Hepatocyte (in vitro differentiated cells): ENCODE measurements at regions not wholly inside any gene's neighbourhood (a gene's known extent, or its start where the extent isn't known, plus 50 kb on each side); places are given as distances from the start of the nearest gene placed in this dataset. TPM values are rescaled to one million over a fixed set of nuclear protein-coding genes. Genes with fewer than 3 reads are reported as not detected.

Source experiments
- DNase-seq: peaks from one replicate; pipeline ENCODE4 v3.0.0-alpha.2; 2016; ENCODE audit warnings: low spot score
- H2AFZ ChIP-seq: fragments of 200-600 bp; sonication (generic); 2 replicates; pipeline ENCODE4 v1.6.0; 2016; ENCODE audit warnings: antibody characterized with exemption, mild to moderate bottlenecking
- H3K27ac ChIP-seq: fragments of 200-600 bp; sonication (generic); 2 replicates; pipeline ENCODE4 v1.5.1; 2016; ENCODE audit warnings: mild to moderate bottlenecking
- H3K27me3 ChIP-seq: fragments of 200-600 bp; sonication (generic); 2 replicates; pipeline ENCODE4 v1.6.1; 2016
- H3K36me3 ChIP-seq: fragments of 200-600 bp; sonication (generic); replicated peaks from 2 replicates; pipeline ENCODE4 v1.5.1; 2016; ENCODE audit warnings: low read depth; ENCODE audit not compliant: insufficient read depth
- H3K4me1 ChIP-seq: fragments of 200-600 bp; sonication (generic); 2 replicates; pipeline ENCODE4 v1.5.1; 2016; ENCODE audit warnings: mild to moderate bottlenecking, moderate library complexity; ENCODE audit not compliant: insufficient read depth
- H3K4me2 ChIP-seq: fragments of 200-600 bp; sonication (generic); 2 replicates; pipeline ENCODE4 v1.6.0; 2016
- H3K4me3 ChIP-seq: fragments of 200-600 bp; sonication (generic); 2 replicates; pipeline ENCODE4 v1.5.1; 2016; ENCODE audit warnings: mild to moderate bottlenecking
- H3K79me2 ChIP-seq: fragments of 200-600 bp; sonication (generic); 2 replicates; pipeline ENCODE4 v1.6.0; 2017; ENCODE audit warnings: mild to moderate bottlenecking
- H3K9me2 ChIP-seq: fragments of 200-600 bp; sonication (generic); replicated peaks from 2 replicates; pipeline ENCODE4 v1.6.0; 2017; ENCODE audit warnings: mild to moderate bottlenecking; ENCODE audit not compliant: insufficient read depth
- H3K9me3 ChIP-seq: fragments of 200-600 bp; sonication (generic); 2 replicates; pipeline ENCODE4 v1.5.1; 2016; ENCODE audit warnings: low read depth, mild to moderate bottlenecking
- H4K20me1 ChIP-seq: fragments of 200-600 bp; sonication (generic); 2 replicates; pipeline ENCODE4 v1.6.0; 2016; ENCODE audit warnings: mild to moderate bottlenecking; ENCODE audit not compliant: insufficient read depth, poor library complexity, severe bottlenecking
- CTCF ChIP-seq: fragments of 200-600 bp; sonication (generic); IDR thresholded peaks from 2 replicates; pipeline ENCODE4 v1.5.1; 2016; ENCODE audit warnings: antibody characterized with exemption, mild to moderate bottlenecking; ENCODE audit not compliant: poor library complexity
- EZH2 ChIP-seq: fragments of 200-600 bp; sonication (generic); IDR thresholded peaks from 2 replicates; pipeline ENCODE4 v1.6.1; 2016; ENCODE audit warnings: antibody characterized with exemption, mild to moderate bottlenecking, borderline replicate concordance
- EZH2phosphoT487 ChIP-seq: fragments of 200-600 bp; sonication (generic); IDR thresholded peaks from one replicate; pipeline ENCODE4 v1.6.1; 2018; ENCODE audit warnings: antibody characterized with exemption, mild to moderate bottlenecking, low read depth, moderate library complexity; ENCODE audit not compliant: unreplicated experiment, severe bottlenecking
- WGBS: methylation state at CpG from one replicate; pipeline ENCODE4 v1.1.6; 2016; ENCODE audit warnings: low lambda C conversion rate; ENCODE audit errors: missing lambda C conversion rate; 5-methylcytosine and 5-hydroxymethylcytosine counted together
- small RNA-seq: library from RNA; depleted of rRNA; stranded (forward); fragments of <200 nt; gene quantifications from one replicate; pipeline ENCODE3, GENCODE V24; 2014

- TF ChIP-seq EZH2: no peak
- TF ChIP-seq EZH2phosphoT487: no peak
- peak; percentile 49 for TF ChIP-seq CTCF
- Histone ChIP-seq H3K79me2 (no peaks in the 10 kb centered on the region), H3K36me3 (no peaks in the 10 kb centered on the region), H3K27me3 (no peaks in the 10 kb centered on the region), H3K27ac (no peak overlapping the region), H3K9me3 (no peaks in the 10 kb centered on the region), H4K20me1 (no peaks in the 10 kb centered on the region), H3K9me2 (no peaks in the 10 kb centered on the region), H3K4me3 (no peak overlapping the region), H3K4me2 (peak overlapping the region; percentile 61), H3K4me1 (peaks cover 8% of the 10 kb centered on the region), H2AFZ (no peak overlapping the region)
- WGBS: 32% methylated on average over 4 of the region's 4 CpGs
- DNase-seq: peak; percentile 23
Observed at GRCh38 chr7:88357781-88358525, 51.3 kb upstream of the STEAP4 start.

DNA sequence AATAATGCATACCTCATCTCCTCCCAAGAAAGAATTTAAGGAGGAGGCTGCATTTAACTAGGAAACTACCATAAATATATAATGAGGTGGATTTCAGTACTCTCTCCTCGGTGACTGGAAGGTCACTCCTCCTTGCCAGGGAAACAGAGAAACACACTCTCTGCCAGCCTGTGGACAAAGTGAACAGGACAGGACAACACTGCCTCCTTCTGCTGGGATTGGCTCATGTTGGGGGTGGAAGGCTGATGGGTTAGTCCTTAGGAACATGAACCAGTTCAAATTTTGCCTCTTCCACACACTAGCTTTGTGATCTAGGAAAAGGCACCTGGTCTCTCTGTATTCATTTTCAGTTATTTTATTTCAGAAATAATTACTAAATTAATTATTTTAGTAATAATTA lies 50.6 kb upstream of the STEAP4 start:
- Histone ChIP-seq H2AFZ (no peak overlapping the region), H3K4me1 (peaks cover 8% of the 10 kb centered on the region), H3K9me3 (no peaks in the 10 kb centered on the region), H3K36me3 (no peaks in the 10 kb centered on the region), H3K27me3 (no peaks in the 10 kb centered on the region), H3K9me2 (no peaks in the 10 kb centered on the region), H3K4me3 (no peak overlapping the region), H3K4me2 (peak overlapping the region; percentile 61), H3K79me2 (no peaks in the 10 kb centered on the region), H4K20me1 (no peaks in the 10 kb centered on the region), H3K27ac (no peak overlapping the region)
- DNase-seq: peak; percentile 10
- WGBS: 70% methylated on average over 1 of the region's 1 CpG
- TF ChIP-seq CTCF: peak; percentile 17
- TF ChIP-seq EZH2phosphoT487: no peak

Small RNAs in the stretch of these regions (small RNA-seq; reads per million reads assigned to genes)
- gene EIF4A1P13: not detected
- not detected for gene RF00272
